ENCODE measurements at regions not wholly inside any gene's neighbourhood (a gene's known extent, or its start where the extent isn't known, plus 50 kb on each side); places are given as distances from the start of the nearest gene placed in this dataset.

- peaks cover 5% of the 10 kb centered on the region for H3K9me3 ChIP-seq (replicated peaks)
- no peaks in the 10 kb centered on the region for H3K36me3 ChIP-seq
- intact Hi-C loops (cut with micrococcal nuclease), result no loop called here
- no peak overlapping the region for H3K27ac ChIP-seq (replicated peaks)
- H3K4me1 ChIP-seq, result no peaks in the 10 kb centered on the region
- DNase-seq, result no peak
- no peak overlapping the region for H3K4me3 ChIP-seq
- no peak for TF ChIP-seq CTCF (IDR thresholded peaks at IDR 0.05; ENCODE audit: borderline replicate concordance)
- no peaks in the 10 kb centered on the region for H3K27me3 ChIP-seq (ENCODE audit: low read depth)
Measured at GRCh38 chr4:132266374-132266773, 882.7 kb upstream of the PCDH10 start.

- TF ChIP-seq CTCF (IDR thresholded peaks at IDR 0.05; ENCODE audit: borderline replicate concordance), result no peak
- DNase-seq, result no peak
- no peak overlapping the region for H3K27ac ChIP-seq (replicated peaks)
- no peaks in the 10 kb centered on the region for H3K9me3 ChIP-seq (replicated peaks)
- intact Hi-C loops (cut with micrococcal nuclease), result no loop called here
- H3K27me3 ChIP-seq (ENCODE audit: low read depth), result no peaks in the 10 kb centered on the region
- no peaks in the 10 kb centered on the region for H3K36me3 ChIP-seq
- no peaks in the 10 kb centered on the region for H3K4me1 ChIP-seq
- no peak overlapping the region for H3K4me3 ChIP-seq
Measured at GRCh38 chr4:132267321-132267720, 881.8 kb upstream of the PCDH10 start.

GRCh38 chr4:132269303-132269990, 879.6 kb upstream of the PCDH10 start:
- no peak for TF ChIP-seq CTCF (IDR thresholded peaks at IDR 0.05; ENCODE audit: borderline replicate concordance)
- no peak for DNase-seq
- no peaks in the 10 kb centered on the region for H3K36me3 ChIP-seq
- H3K4me1 ChIP-seq, result no peaks in the 10 kb centered on the region
- intact Hi-C loops (cut with micrococcal nuclease), result no loop called here
- H3K27me3 ChIP-seq (ENCODE audit: low read depth), result no peaks in the 10 kb centered on the region
- H3K27ac ChIP-seq (replicated peaks), result no peak overlapping the region
- no peak overlapping the region for H3K4me3 ChIP-seq
- no peaks in the 10 kb centered on the region for H3K9me3 ChIP-seq (replicated peaks)

- Histone ChIP-seq H3K36me3 (no peaks in the 10 kb centered on the region), H3K9me3 (replicated peaks) (peaks cover 14% of the 10 kb centered on the region), H3K4me1 (no peaks in the 10 kb centered on the region), H3K4me3 (no peak overlapping the region), H3K27me3 (ENCODE audit: low read depth) (no peaks in the 10 kb centered on the region), H3K27ac (replicated peaks) (no peak overlapping the region)
- no peak for TF ChIP-seq CTCF (IDR thresholded peaks at IDR 0.05; ENCODE audit: borderline replicate concordance)
- DNase-seq, result no peak
- intact Hi-C loops (cut with micrococcal nuclease), result no loop called here
Measured at GRCh38 chr4:132275583-132276121, 873.4 kb upstream of the PCDH10 start.

- DNase-seq, result no peak
- Histone ChIP-seq H3K4me3 (no peak overlapping the region), H3K9me3 (replicated peaks) (peaks cover 14% of the 10 kb centered on the region), H3K27ac (replicated peaks) (no peak overlapping the region), H3K4me1 (no peaks in the 10 kb centered on the region), H3K36me3 (no peaks in the 10 kb centered on the region), H3K27me3 (ENCODE audit: low read depth) (no peaks in the 10 kb centered on the region)
- intact Hi-C loops (cut with micrococcal nuclease), result no loop called here
- TF ChIP-seq CTCF (IDR thresholded peaks at IDR 0.05; ENCODE audit: borderline replicate concordance), result no peak
Measured at GRCh38 chr4:132276185-132276584, 872.9 kb upstream of the PCDH10 start.

Data from left ventricle myocardium inferior (tissue), 1 donor.